ENCODE measurements at regions not wholly inside any gene's neighbourhood (a gene's known extent, or its start where the extent isn't known, plus 50 kb on each side); places are given as distances from the start of the nearest gene placed in this dataset.
"Not testable (repeated sequence)": the region's sequence is repeated elsewhere in the genome, so short reads cannot be mapped to it uniquely, and the experiment has no call there.

GRCh38 chr6:100062621-100063020 is 68.6 kb upstream of the MCHR2 start:
- no peak overlapping the region for H3K4me3 ChIP-seq
- H3K36me3 ChIP-seq: no peaks in the 10 kb centered on the region
- H3K27me3 ChIP-seq: no peaks in the 10 kb centered on the region
- DNase-seq: no peak
- H3K27ac ChIP-seq: no peak overlapping the region
- H3K9me3 ChIP-seq (replicated peaks): no peaks in the 10 kb centered on the region
- no peaks in the 10 kb centered on the region for H3K4me1 ChIP-seq

- Histone ChIP-seq H3K27ac (no peak overlapping the region), H3K4me1 (no peaks in the 10 kb centered on the region), H3K36me3 (no peaks in the 10 kb centered on the region), H3K4me3 (no peak overlapping the region), H3K27me3 (no peaks in the 10 kb centered on the region), H3K9me3 (replicated peaks) (no peaks in the 10 kb centered on the region)
- peak in 1 of 2 experiments; percentile 22 for DNase-seq
Measured at GRCh38 chr6:100057941-100058340, 63.9 kb upstream of the MCHR2 start.

- Histone ChIP-seq H3K27me3 (no peaks in the 10 kb centered on the region), H3K27ac (no peak overlapping the region), H3K9me3 (replicated peaks) (no peaks in the 10 kb centered on the region), H3K4me3 (no peak overlapping the region), H3K4me1 (no peaks in the 10 kb centered on the region), H3K36me3 (no peaks in the 10 kb centered on the region)
- DNase-seq: no peak
Measured at GRCh38 chr6:100050550-100050949, 56.5 kb upstream of the MCHR2 start.

GRCh38 chr6:100043961-100044360 is 49.9 kb upstream of the MCHR2 start:
- H3K36me3 ChIP-seq; H3K27me3 ChIP-seq; H3K27ac ChIP-seq; DNase-seq; H3K4me3 ChIP-seq; H3K4me1 ChIP-seq; H3K9me3 ChIP-seq (replicated peaks): not testable (repeated sequence)

All from SJCRH30 (cell line).